T-helper 2 cell treated with Interferon-gamma antibody and Interleukin-4, amounts not matched to agents 100 ng/mL and 5 ng/mL, for 36 hours (primary cell): ENCODE measurements at regions not wholly inside any gene's neighbourhood (a gene's known extent, or its start where the extent isn't known, plus 50 kb on each side); places are given as distances from the start of the nearest gene placed in this dataset.

Source experiments
- intact Hi-C: fragments of 100-400 bp; cut with micrococcal nuclease; formaldehyde crosslinking; loops from one replicate; pipeline ENCODE4 v1.15.1; 2023

GRCh38 chr13:78228940-78229339, 310.3 kb upstream of the EDNRB start:
- intact Hi-C loops, result no loop called here

- intact Hi-C loops, result no loop called here
Measured at GRCh38 chr13:78228211-78228610, 309.6 kb upstream of the EDNRB start.

GRCh38 chr13:78227709-78228108, 309.1 kb upstream of the EDNRB start:
- intact Hi-C loops, result no loop called here

GRCh38 chr13:78215458-78216108, 297.0 kb upstream of the EDNRB start:
- intact Hi-C loops, result no loop called here

GRCh38 chr13:78201411-78201810, 282.8 kb upstream of the EDNRB start:
- intact Hi-C loops, result no loop called here

GRCh38 chr13:78198821-78199220, 280.2 kb upstream of the EDNRB start:
- intact Hi-C loops, result no loop called here

GRCh38 chr13:78198419-78198818, 279.8 kb upstream of the EDNRB start:
- intact Hi-C loops, result no loop called here

GRCh38 chr13:78197231-78197630, 278.6 kb upstream of the EDNRB start:
- intact Hi-C loops, result no loop called here

- intact Hi-C loops, result no loop called here
Measured at GRCh38 chr13:78194904-78195639, 276.4 kb upstream of the EDNRB start.

- intact Hi-C loops, result no loop called here
Measured at GRCh38 chr13:78193846-78194245, 275.2 kb upstream of the EDNRB start.

- intact Hi-C loops, result no loop called here
Measured at GRCh38 chr13:78192716-78193115, 274.1 kb upstream of the EDNRB start.

- intact Hi-C loops, result no loop called here
Measured at GRCh38 chr13:78190296-78190695, 271.7 kb upstream of the EDNRB start.

- intact Hi-C loops, result no loop called here
Measured at GRCh38 chr13:78187781-78188180, 269.1 kb upstream of the EDNRB start.

GRCh38 chr13:78185700-78186099, 267.1 kb upstream of the EDNRB start:
- intact Hi-C loops, result no loop called here

GRCh38 chr13:78183732-78184131, 265.1 kb upstream of the EDNRB start:
- intact Hi-C loops, result no loop called here

GRCh38 chr13:78182813-78183212, 264.2 kb upstream of the EDNRB start:
- intact Hi-C loops, result no loop called here

GRCh38 chr13:78177306-78177705, 258.7 kb upstream of the EDNRB start:
- intact Hi-C loops, result no loop called here

GRCh38 chr13:78176880-78177279, 258.2 kb upstream of the EDNRB start:
- intact Hi-C loops, result no loop called here

GRCh38 chr13:78169386-78169785, 250.8 kb upstream of the EDNRB start:
- intact Hi-C loops, result no loop called here

GRCh38 chr13:78168981-78169380, 250.3 kb upstream of the EDNRB start:
- intact Hi-C loops, result no loop called here

- intact Hi-C loops, result no loop called here
Measured at GRCh38 chr13:78161266-78161665, 242.6 kb upstream of the EDNRB start.

GRCh38 chr13:78160793-78161192, 242.2 kb upstream of the EDNRB start:
- intact Hi-C loops, result no loop called here

GRCh38 chr13:78152415-78152814, 233.8 kb upstream of the EDNRB start:
- intact Hi-C loops, result no loop called here
